ENCODE measurements at regions not wholly inside any gene's neighbourhood (a gene's known extent, or its start where the extent isn't known, plus 50 kb on each side); places are given as distances from the start of the nearest gene placed in this dataset.

GRCh38 chr2:2667690-2668089 is 336.6 kb upstream of the MYT1L start:
- ChIA-PET POLR2A (ENCODE audit: unreplicated experiment) (no interaction called here), CTCF (no interaction called here)
- Histone ChIP-seq H3K4me1 (ENCODE audit: control insufficient read depth, insufficient read depth, low read length) (no peaks in the 10 kb centered on the region), H2BK5ac (ENCODE audit: low read depth, low read length, poor library complexity, severe bottlenecking) (no peak overlapping the region), H2BK120ac (ENCODE audit: low read depth, low read length) (no peak overlapping the region), H2AK9ac (replicated peaks; ENCODE audit: low read depth, low read length, poor library complexity) (no peak overlapping the region), H4K20me1 (ENCODE audit: insufficient read depth, low read length) (no peaks in the 10 kb centered on the region), H3K14ac (replicated peaks; ENCODE audit: low read depth, low read length) (no peak overlapping the region), H3K23ac (ENCODE audit: low read depth, low read length) (no peak overlapping the region), H4K8ac (ENCODE audit: low read depth in 2 of 2, low read length in 2 of 2) (no peak overlapping the region), H2AFZ (replicated peaks; ENCODE audit: low read length, poor library complexity) (no peak overlapping the region), H3K4me3 (ENCODE audit: insufficient read depth, low read depth, low read length) (no peak overlapping the region), H3K4ac (ENCODE audit: low read depth, low read length) (no peak overlapping the region), H3K4me2 (ENCODE audit: low read depth, low read length) (no peak overlapping the region), H2AK5ac (ENCODE audit: low read depth, low read length) (no peak overlapping the region), H2BK15ac (ENCODE audit: low read depth, low read length) (no peak overlapping the region), H3K9me3 (ENCODE audit: control insufficient read depth, insufficient read depth, low read length) (peaks cover 41% of the 10 kb centered on the region), H3K36me3 (ENCODE audit: control insufficient read depth, insufficient read depth, low read length) (no peaks in the 10 kb centered on the region), H3K27me3 (ENCODE audit: control insufficient read depth, insufficient read depth, low read length) (no peaks in the 10 kb centered on the region), H3K27ac (ENCODE audit: insufficient read depth, low read length) (no peak overlapping the region), H3K9me1 (ENCODE audit: insufficient read depth, low read length) (no peaks in the 10 kb centered on the region), H4K91ac (ENCODE audit: insufficient read depth, low read depth, low read length) (no peak overlapping the region), H3K9ac (ENCODE audit: low read depth, low read length) (no peak overlapping the region), H2BK20ac (ENCODE audit: low read depth, low read length) (no peak overlapping the region), H4K5ac (ENCODE audit: low read depth, low read length) (no peak overlapping the region), H3K56ac (ENCODE audit: extremely low read depth, insufficient read depth, low read length) (no peak overlapping the region), H3K18ac (ENCODE audit: low read depth, low read length) (no peak overlapping the region), H3K79me1 (ENCODE audit: low read depth in 1 of 2, low read length in 2 of 2) (no peaks in the 10 kb centered on the region)
- DNase-seq (no peak), ATAC-seq (ENCODE audit: low read depth) (no peak)
- in situ Hi-C loops (cut with MboI; ENCODE audit: low sequenced_read_pairs), result no loop called here
- intact Hi-C loops (cut with micrococcal nuclease), result no loop called here
- dilution Hi-C loops (cut with HindIII; ENCODE audit: low sequenced_read_pairs, unreplicated experiment), result no loop called here
- TF ChIP-seq FOS (IDR thresholded peaks at IDR 0.05; ENCODE audit: low read depth, low read length), result no peak
- no peak for TF ChIP-seq RAD21 (IDR thresholded peaks at IDR 0.05; ENCODE audit: low read length)
- no peak for TF ChIP-seq RFX5 (IDR thresholded peaks at IDR 0.05; ENCODE audit: low read depth, low read length)
- TF ChIP-seq ELK1 (IDR thresholded peaks at IDR 0.05; ENCODE audit: borderline replicate concordance, low read depth, low read length), result no peak
- TF ChIP-seq MAFK (IDR thresholded peaks at IDR 0.05; ENCODE audit: low read depth, low read length), result no peak
- BruUV-seq (replicated peaks), result no TSS peak
- 40% methylated on average over 1 of the region's 4 CpGs; no CpG with 5 or more reads in 1 of the 2 experiments for WGBS, 2 experiments (ENCODE audit: extremely low coverage in 2 of 2, insufficient read length in 1 of 2)
